ENCODE measurements at regions not wholly inside any gene's neighbourhood (a gene's known extent, or its start where the extent isn't known, plus 50 kb on each side); places are given as distances from the start of the nearest gene placed in this dataset.

DNA sequence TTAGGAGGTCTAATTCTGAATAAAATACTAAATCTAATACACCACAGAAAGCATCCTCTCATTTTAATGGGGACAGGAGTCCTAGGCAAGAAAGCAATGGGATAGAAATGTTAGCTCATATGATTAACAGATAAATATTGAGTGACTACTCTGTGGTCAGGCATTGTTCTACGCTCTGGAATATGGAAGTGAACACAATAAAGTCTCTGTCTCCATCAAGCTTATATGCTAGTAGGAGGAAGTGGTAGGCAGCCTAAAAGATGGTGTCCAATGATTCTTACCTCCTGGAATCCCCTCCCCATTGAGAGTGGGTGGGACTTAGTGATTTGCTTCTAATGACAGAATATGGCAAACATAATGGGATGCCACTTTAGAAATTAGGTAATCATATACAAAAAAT lies 160.3 kb upstream of the PDGFD start:
- DNase-seq = no peak

DNA sequence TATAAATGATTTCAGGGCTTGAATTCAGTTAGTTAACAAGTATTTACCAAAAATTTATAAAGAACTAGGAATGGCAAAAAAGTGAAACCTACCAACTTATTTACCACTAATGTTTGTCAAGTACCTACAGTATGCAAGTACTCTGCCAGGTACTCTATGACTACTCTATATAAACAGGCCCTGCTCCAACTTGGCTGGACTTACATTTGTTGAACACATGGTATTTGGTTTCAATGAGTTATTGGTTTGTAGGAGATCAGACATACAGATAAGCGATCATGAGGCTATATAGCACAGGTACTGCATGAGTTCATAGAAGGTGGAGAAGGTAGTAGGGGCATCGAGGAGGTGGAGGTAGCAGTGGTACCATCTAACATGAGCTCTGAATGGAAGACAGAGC lies 159.9 kb upstream of the PDGFD start:
- no peak for DNase-seq

- no peak for DNase-seq
Observed at GRCh38 chr11:104322696-104323095, 158.7 kb upstream of the PDGFD start.

GRCh38 chr11:104320956-104321355 lies 157.0 kb upstream of the PDGFD start:
- DNase-seq = no peak

DNA sequence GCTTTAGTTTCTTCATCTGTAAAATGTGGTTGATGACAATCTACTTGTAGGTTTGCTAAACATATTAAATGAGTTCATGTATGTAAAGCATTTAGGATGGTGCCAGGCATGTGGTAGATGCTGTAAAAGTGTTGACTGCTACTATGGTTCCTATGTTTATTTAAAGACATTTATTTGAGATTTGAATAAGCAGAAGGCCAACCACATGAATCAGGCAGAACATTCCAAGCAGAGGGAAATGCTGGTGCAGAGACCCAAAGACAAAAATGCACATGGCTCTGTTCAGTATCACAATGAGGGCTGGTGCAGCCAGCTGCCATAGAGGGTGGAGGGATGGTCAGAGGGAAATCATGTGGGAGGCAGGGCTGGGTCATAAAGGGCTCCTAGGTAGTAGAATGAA lies 156.2 kb upstream of the PDGFD start:
- no peak for DNase-seq

- DNase-seq = no peak
Observed at GRCh38 chr11:104319396-104319795, 155.4 kb upstream of the PDGFD start.

GRCh38 chr11:104306862-104307474 lies 143.0 kb upstream of the PDGFD start:
- no peak for DNase-seq

- DNase-seq = no peak
Observed at GRCh38 chr11:104301776-104302175, 137.8 kb upstream of the PDGFD start.

DNA sequence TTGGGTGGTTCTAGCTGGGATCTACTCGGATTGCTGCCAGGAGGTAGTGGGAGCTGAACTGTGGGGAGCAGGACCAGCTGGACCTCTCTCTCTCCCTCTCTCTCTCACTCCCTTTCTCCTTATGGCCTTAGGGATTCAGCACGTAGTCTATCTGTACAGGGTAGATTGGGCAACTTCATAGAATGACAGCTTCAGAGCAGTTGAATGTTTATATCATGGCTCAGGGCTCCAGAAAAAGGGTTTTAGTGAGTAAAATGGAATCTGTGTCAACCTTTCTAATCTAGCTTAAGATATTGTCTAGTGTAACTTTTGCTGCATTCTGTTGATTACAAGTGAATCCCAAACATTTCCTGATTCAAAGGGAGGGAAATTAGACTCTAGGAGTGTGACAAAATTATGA lies 127.7 kb upstream of the PDGFD start:
- DNase-seq = no peak

- DNase-seq = no peak
Observed at GRCh38 chr11:104286129-104286528, 122.2 kb upstream of the PDGFD start.

GRCh38 chr11:104279587-104279986 lies 115.6 kb upstream of the PDGFD start:
- DNase-seq = no peak

- no peak for DNase-seq
Observed at GRCh38 chr11:104275992-104276391, 112.0 kb upstream of the PDGFD start.

DNA sequence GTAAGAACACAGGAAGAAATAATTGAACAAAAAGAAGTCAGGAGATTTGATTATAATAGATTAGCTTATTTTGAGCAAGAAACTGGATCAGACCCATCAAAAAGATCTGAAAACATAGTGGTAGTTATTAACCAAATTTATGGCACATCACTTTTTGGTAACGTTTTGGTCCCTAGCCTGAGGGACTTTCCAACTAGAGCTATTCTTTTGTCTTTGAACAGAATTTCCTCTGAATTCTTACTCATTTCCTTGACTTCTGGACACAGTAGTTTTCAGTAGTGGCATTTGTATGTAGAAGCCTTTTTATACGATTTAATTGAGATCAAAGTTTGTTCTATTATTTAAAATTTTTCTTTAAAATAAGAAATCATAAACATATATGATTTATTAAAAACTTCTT lies 96.5 kb upstream of the PDGFD start:
- DNase-seq = no peak

GRCh38 chr11:104259121-104259610 lies 95.2 kb upstream of the PDGFD start:
- DNase-seq = no peak

GRCh38 chr11:104256525-104256924 lies 92.6 kb upstream of the PDGFD start:
- no peak for DNase-seq

DNA sequence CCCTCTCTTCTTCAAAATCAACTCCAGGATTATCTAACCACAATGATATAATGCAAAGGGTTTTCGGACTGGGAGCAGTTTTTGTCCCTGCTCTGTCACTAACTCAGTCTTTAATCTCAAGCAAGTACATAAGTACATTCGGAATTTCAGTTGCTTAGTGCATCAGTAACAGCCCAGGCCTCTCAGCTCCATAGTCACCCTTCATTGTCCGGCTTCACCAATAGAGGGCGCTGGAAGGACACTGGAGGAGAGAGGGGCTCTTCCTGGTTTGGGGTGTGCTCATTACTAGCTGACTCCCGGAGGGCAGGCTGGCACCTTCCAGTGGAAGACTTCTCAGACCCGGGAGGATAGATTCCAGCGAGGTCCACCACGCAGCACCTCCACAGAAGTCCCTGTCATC lies 90.4 kb upstream of the PDGFD start:
- no peak for DNase-seq

DNA sequence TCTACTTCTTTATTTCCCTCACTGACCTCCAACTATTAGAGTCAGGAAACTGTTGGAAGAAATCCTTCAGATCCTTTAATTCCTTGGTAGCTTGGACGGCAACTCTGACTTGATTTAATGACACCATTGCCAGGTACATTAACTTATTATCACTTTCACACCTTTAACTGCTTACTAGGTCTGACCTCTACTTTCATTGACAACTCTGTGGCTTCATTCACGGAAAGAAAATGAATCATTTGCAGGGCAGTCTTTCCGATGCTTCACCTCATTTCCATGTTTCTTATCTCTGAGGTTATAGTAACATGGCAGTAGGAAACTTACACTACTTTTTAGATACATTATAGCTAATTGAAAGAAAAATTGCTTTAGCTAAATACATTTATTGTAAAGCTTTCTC lies 82.6 kb upstream of the PDGFD start:
- no peak for DNase-seq

GRCh38 chr11:104238916-104239315 lies 75.0 kb upstream of the PDGFD start:
- no peak for DNase-seq

GRCh38 chr11:104225047-104225446 lies 61.1 kb upstream of the PDGFD start:
- no peak for DNase-seq

GRCh38 chr11:104222464-104222863 lies 58.5 kb upstream of the PDGFD start:
- DNase-seq = no peak

DNA sequence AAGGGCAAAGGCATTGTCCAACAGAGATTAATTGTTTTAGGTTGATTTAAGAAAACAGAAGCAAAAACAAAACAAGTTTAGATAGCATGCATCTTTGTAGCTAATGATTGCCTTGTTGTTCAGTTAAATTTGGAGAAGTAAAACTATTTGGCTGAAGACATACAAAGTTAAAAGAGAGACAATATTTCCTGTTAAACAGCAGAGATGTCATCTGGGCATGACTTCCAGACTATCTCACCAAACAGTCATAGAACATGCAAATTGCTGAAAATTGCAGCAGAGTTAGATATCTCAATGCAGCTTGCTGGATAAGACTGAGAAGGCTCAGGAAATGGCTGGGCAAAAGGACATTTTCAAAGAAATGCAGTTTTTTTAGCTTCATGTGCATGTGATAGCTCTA lies 57.5 kb upstream of the PDGFD start:
- no peak for DNase-seq

DNA sequence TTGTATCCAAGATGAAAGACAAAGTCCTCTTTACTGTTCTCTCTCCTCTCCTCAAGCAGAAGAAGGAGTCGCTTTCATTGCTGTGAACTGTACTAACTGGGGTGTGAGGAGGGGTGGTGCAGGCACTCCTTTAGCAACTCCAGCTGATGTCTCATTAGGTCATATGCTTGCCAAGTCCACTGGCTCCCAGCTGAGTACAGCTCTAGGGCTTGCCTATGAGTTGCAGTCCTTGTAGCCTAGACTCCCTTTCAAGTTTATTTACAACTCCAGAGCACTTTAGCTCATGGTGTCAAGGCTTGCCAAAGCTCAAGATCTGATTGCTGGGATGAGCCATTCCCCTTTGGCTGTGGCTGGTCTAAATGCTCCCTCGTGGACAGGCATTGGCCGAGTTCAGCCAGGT lies 55.1 kb upstream of the PDGFD start:
- DNase-seq = no peak

DNA sequence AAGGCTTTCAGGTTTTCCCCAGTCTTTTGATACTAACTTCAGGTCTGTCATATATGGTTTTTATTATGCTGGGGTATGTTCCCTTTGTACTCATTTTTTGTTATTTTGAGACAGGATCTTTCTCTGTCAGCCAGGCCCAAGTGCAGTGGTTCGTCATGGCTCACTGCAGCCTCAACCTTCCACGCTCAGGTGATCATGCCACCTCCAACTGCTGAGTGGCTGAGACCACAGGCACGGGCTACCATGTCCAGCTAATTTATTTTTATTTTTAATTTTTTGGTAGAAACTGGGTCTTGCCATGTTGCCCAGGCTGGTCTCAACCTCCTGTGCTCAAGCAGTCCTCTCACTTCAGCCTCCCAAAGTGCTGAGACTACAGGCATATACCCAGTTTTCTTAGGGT lies 50.6 kb upstream of the PDGFD start:
- no peak for DNase-seq
